ENCODE measurements at regions not wholly inside any gene's neighbourhood (a gene's known extent, or its start where the extent isn't known, plus 50 kb on each side); places are given as distances from the start of the nearest gene placed in this dataset.

DNA sequence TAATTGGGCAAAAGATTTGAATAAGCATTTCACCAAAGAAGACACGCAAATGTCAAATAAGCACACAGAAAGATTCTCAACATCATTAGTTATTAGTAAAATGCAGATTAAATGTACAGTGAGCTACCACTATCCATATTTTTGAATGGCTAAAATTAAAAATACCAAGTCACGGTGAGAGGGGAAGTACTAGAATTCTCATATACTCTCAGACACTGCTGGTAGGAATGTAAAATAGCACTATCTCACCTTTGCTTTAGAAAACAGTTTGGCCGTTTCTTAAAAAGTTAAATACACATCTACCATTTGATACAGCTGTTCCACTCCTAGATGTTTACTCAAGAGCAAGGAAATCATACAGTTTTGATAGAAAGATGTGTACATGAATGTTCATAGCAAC lies 115.8 kb upstream of the CELF2 start:
- TF ChIP-seq, protein P1, sequence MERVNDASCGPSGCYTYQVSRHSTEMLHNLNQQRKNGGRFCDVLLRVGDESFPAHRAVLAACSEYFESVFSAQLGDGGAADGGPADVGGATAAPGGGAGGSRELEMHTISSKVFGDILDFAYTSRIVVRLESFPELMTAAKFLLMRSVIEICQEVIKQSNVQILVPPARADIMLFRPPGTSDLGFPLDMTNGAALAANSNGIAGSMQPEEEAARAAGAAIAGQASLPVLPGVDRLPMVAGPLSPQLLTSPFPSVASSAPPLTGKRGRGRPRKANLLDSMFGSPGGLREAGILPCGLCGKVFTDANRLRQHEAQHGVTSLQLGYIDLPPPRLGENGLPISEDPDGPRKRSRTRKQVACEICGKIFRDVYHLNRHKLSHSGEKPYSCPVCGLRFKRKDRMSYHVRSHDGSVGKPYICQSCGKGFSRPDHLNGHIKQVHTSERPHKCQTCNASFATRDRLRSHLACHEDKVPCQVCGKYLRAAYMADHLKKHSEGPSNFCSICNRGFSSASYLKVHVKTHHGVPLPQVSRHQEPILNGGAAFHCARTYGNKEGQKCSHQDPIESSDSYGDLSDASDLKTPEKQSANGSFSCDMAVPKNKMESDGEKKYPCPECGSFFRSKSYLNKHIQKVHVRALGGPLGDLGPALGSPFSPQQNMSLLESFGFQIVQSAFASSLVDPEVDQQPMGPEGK (CRISPR knock-in tag; IDR thresholded peaks at IDR 0.05; ENCODE audit: borderline replicate concordance), result no peak
- TF ChIP-seq, protein P2, sequence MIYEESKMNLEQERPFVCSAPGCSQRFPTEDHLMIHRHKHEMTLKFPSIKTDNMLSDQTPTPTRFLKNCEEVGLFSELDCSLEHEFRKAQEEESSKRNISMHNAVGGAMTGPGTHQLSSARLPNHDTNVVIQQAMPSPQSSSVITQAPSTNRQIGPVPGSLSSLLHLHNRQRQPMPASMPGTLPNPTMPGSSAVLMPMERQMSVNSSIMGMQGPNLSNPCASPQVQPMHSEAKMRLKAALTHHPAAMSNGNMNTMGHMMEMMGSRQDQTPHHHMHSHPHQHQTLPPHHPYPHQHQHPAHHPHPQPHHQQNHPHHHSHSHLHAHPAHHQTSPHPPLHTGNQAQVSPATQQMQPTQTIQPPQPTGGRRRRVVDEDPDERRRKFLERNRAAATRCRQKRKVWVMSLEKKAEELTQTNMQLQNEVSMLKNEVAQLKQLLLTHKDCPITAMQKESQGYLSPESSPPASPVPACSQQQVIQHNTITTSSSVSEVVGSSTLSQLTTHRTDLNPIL (CRISPR knock-in tag; IDR thresholded peaks at IDR 0.05; ENCODE audit: low read depth), result no peak
- TF ChIP-seq ZFP30 (CRISPR knock-in tag; IDR thresholded peaks at IDR 0.05) (no peak), ZC3H10 (CRISPR knock-in tag; IDR thresholded peaks at IDR 0.05) (no peak), SNAI2 (CRISPR knock-in tag; IDR thresholded peaks at IDR 0.05) (no peak), ZNF565 (CRISPR knock-in tag; conservative IDR thresholded peaks at IDR 0.05; ENCODE audit: low read depth) (no peak), ZNF8 (CRISPR knock-in tag; IDR thresholded peaks at IDR 0.05) (no peak)
- TF ChIP-seq, protein P3, sequence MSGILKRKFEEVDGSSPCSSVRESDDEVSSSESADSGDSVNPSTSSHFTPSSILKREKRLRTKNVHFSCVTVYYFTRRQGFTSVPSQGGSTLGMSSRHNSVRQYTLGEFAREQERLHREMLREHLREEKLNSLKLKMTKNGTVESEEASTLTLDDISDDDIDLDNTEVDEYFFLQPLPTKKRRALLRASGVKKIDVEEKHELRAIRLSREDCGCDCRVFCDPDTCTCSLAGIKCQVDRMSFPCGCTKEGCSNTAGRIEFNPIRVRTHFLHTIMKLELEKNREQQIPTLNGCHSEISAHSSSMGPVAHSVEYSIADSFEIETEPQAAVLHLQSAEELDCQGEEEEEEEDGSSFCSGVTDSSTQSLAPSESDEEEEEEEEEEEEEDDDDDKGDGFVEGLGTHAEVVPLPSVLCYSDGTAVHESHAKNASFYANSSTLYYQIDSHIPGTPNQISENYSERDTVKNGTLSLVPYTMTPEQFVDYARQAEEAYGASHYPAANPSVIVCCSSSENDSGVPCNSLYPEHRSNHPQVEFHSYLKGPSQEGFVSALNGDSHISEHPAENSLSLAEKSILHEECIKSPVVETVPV (CRISPR knock-in tag; IDR thresholded peaks at IDR 0.05), result no peak
- TF ChIP-seq, protein P4, sequence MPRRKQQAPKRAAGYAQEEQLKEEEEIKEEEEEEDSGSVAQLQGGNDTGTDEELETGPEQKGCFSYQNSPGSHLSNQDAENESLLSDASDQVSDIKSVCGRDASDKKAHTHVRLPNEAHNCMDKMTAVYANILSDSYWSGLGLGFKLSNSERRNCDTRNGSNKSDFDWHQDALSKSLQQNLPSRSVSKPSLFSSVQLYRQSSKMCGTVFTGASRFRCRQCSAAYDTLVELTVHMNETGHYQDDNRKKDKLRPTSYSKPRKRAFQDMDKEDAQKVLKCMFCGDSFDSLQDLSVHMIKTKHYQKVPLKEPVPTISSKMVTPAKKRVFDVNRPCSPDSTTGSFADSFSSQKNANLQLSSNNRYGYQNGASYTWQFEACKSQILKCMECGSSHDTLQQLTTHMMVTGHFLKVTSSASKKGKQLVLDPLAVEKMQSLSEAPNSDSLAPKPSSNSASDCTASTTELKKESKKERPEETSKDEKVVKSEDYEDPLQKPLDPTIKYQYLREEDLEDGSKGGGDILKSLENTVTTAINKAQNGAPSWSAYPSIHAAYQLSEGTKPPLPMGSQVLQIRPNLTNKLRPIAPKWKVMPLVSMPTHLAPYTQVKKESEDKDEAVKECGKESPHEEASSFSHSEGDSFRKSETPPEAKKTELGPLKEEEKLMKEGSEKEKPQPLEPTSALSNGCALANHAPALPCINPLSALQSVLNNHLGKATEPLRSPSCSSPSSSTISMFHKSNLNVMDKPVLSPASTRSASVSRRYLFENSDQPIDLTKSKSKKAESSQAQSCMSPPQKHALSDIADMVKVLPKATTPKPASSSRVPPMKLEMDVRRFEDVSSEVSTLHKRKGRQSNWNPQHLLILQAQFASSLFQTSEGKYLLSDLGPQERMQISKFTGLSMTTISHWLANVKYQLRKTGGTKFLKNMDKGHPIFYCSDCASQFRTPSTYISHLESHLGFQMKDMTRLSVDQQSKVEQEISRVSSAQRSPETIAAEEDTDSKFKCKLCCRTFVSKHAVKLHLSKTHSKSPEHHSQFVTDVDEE (CRISPR knock-in tag; IDR thresholded peaks at IDR 0.05), result no peak
